ENCODE measurements at regions not wholly inside any gene's neighbourhood (a gene's known extent, or its start where the extent isn't known, plus 50 kb on each side); places are given as distances from the start of the nearest gene placed in this dataset.

- no peak for TF ChIP-seq CTCF (IDR thresholded peaks at IDR 0.05)
- TF ChIP-seq POLR2A (IDR thresholded peaks at IDR 0.05), result no peak
Observed at GRCh38 chr3:153956613-153957012, 164.6 kb upstream of the ARHGEF26 start.

Measured in testis (tissue), 2 donors.